IPS-NIHi11 (cell line): ENCODE measurements at regions not wholly inside any gene's neighbourhood (a gene's known extent, or its start where the extent isn't known, plus 50 kb on each side); places are given as distances from the start of the nearest gene placed in this dataset.
A peak's percentile ranks its signal among the peaks of the same experiment; 100 is the strongest.

Experiments used
- DNase-seq: peaks from one replicate; pipeline ENCODE4 v3.0.0; 2012; ENCODE audit warnings: mixed read lengths, low spot score

GRCh38 chr16:85390511-85391174 lies 222.5 kb upstream of the GSE1 start:
- no peak for DNase-seq

GRCh38 chr16:85391175-85391707 lies 221.9 kb upstream of the GSE1 start:
- DNase-seq, result no peak

GRCh38 chr16:85391769-85392583 lies 221.1 kb upstream of the GSE1 start:
- DNase-seq, result no peak

GRCh38 chr16:85392756-85393673 lies 220.1 kb upstream of the GSE1 start:
- DNase-seq, result no peak

GRCh38 chr16:85393674-85394451 lies 219.3 kb upstream of the GSE1 start:
- peak; percentile 99 for DNase-seq

GRCh38 chr16:85394456-85395206 lies 218.5 kb upstream of the GSE1 start:
- DNase-seq, result no peak

GRCh38 chr16:85395207-85395912 lies 217.8 kb upstream of the GSE1 start:
- DNase-seq, result peak; percentile 73

GRCh38 chr16:85395913-85396878 lies 216.9 kb upstream of the GSE1 start:
- DNase-seq, result no peak

- DNase-seq, result no peak
These were observed 215.9 kb upstream of the GSE1 start for GRCh38 chr16:85396879-85397871.

GRCh38 chr16:85398050-85398451 lies 215.1 kb upstream of the GSE1 start:
- no peak for DNase-seq

GRCh38 chr16:85398688-85399582 lies 214.2 kb upstream of the GSE1 start:
- DNase-seq, result no peak

GRCh38 chr16:85399583-85400284 lies 213.4 kb upstream of the GSE1 start:
- DNase-seq, result no peak

GRCh38 chr16:85400305-85401205 lies 212.6 kb upstream of the GSE1 start:
- DNase-seq, result no peak

GRCh38 chr16:85401370-85401916 lies 211.7 kb upstream of the GSE1 start:
- DNase-seq, result no peak
